ENCODE measurements at regions not wholly inside any gene's neighbourhood (a gene's known extent, or its start where the extent isn't known, plus 50 kb on each side); places are given as distances from the start of the nearest gene placed in this dataset.

GRCh38 chr3:5427021-5427420 lies 239.5 kb downstream of the EDEM1 start:
- Histone ChIP-seq H3K4me1 (peaks cover 0 to 29% (median 6%) of the 10 kb centered on the region in 6 donors), H3K9me3 (no peaks in the 10 kb centered on the region), H3K27me3 (replicated peaks in 1 of 7) (no peaks in the 10 kb centered on the region), H3K36me3 (no peaks in the 10 kb centered on the region), H3K27ac (no peak overlapping the region), H3K4me3 (no peak overlapping the region)
- whole genome bisulfite sequencing, 5 donors, result 79 to 89% (median 88%) methylated on average over 6 of the region's 6 CpGs
- TF ChIP-seq POLR2AphosphoS5 (IDR thresholded peaks at IDR 0.05) (no peak), POLR2A (IDR thresholded peaks at IDR 0.05) (no peak), CTCF (IDR thresholded peaks at IDR 0.05 in 8 of 11, conservative IDR thresholded peaks at IDR 0.05 in 3 of 11) (no peak)
- DNase-seq, result no peak
- intact Hi-C loops (cut with DNase I; ENCODE audit: low total_unique reads), result no loop called here

GRCh38 chr3:5427938-5428337 lies 240.4 kb downstream of the EDEM1 start:
- Histone ChIP-seq H3K9me3 (no peaks in the 10 kb centered on the region), H3K36me3 (no peaks in the 10 kb centered on the region), H3K4me1 (peaks cover 0 to 25% (median 6%) of the 10 kb centered on the region in 6 donors), H3K4me3 (no peak overlapping the region), H3K27me3 (replicated peaks in 1 of 7) (no peaks in the 10 kb centered on the region), H3K27ac (no peak overlapping the region)
- intact Hi-C loops (cut with DNase I; ENCODE audit: low total_unique reads), result no loop called here
- no peak for TF ChIP-seq POLR2AphosphoS5 (IDR thresholded peaks at IDR 0.05)
- TF ChIP-seq CTCF (IDR thresholded peaks at IDR 0.05 in 8 of 11, conservative IDR thresholded peaks at IDR 0.05 in 3 of 11), result no peak
- no peak for TF ChIP-seq POLR2A (IDR thresholded peaks at IDR 0.05)
- no peak for DNase-seq
- WGBS, 5 donors, result 82 to 91% (median 85%) methylated on average over 3 of the region's 3 CpGs

GRCh38 chr3:5428607-5429516 lies 241.4 kb downstream of the EDEM1 start:
- Histone ChIP-seq H3K4me3 (no peak overlapping the region), H3K9me3 (no peaks in the 10 kb centered on the region), H3K36me3 (no peaks in the 10 kb centered on the region), H3K27ac (no peak overlapping the region), H3K27me3 (replicated peaks in 1 of 7) (no peaks in the 10 kb centered on the region), H3K4me1 (peaks cover 0 to 15% (median 6%) of the 10 kb centered on the region in 6 donors)
- intact Hi-C loops (cut with DNase I; ENCODE audit: low total_unique reads), result no loop called here
- WGBS, 5 donors, result 15 to 23% (median 20%) methylated on average over 10 of the region's 10 CpGs
- no peak for TF ChIP-seq CTCF (IDR thresholded peaks at IDR 0.05 in 8 of 11, conservative IDR thresholded peaks at IDR 0.05 in 3 of 11)
- TF ChIP-seq POLR2A (IDR thresholded peaks at IDR 0.05), result no peak
- TF ChIP-seq POLR2AphosphoS5 (IDR thresholded peaks at IDR 0.05), result no peak
- no peak for DNase-seq

- Histone ChIP-seq H3K27me3 (replicated peaks in 1 of 7) (no peaks in the 10 kb centered on the region), H3K4me3 (no peak overlapping the region), H3K4me1 (peaks cover 0 to 12% (median 6%) of the 10 kb centered on the region in 6 donors), H3K27ac (no peak overlapping the region), H3K9me3 (no peaks in the 10 kb centered on the region), H3K36me3 (no peaks in the 10 kb centered on the region)
- intact Hi-C loops (cut with DNase I; ENCODE audit: low total_unique reads), result no loop called here
- TF ChIP-seq CTCF (IDR thresholded peaks at IDR 0.05 in 8 of 11, conservative IDR thresholded peaks at IDR 0.05 in 3 of 11) (no peak), POLR2AphosphoS5 (IDR thresholded peaks at IDR 0.05) (no peak), POLR2A (IDR thresholded peaks at IDR 0.05) (no peak)
- no peak for DNase-seq
Observed at GRCh38 chr3:5429517-5429890, 242.0 kb downstream of the EDEM1 start.

All from spleen (tissue), 11 donors.